ENCODE measurements at regions not wholly inside any gene's neighbourhood (a gene's known extent, or its start where the extent isn't known, plus 50 kb on each side); places are given as distances from the start of the nearest gene placed in this dataset.

DNA sequence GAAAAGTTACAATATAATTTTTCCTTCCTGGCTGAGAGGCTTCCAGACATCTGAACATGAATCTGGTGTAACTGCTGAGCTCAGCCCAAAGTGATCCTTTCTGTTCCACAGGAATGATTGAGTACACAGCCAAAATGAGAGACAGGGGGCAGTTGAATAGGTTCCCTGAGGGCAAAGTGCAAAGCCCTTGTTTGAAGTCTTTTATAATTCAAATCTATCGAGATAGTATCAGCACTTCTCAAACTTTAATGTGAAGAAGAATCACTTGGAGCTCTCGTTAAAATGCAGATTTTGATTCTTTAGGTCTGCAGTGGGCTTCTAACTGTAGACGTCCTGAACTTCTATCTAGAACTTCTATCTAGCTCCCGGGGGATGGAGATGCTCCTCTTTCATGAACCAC lies 54.4 kb upstream of the BMP2K start:
- Histone ChIP-seq H3K27ac (peak overlapping the region in 3 of 21 experiments; percentile 14 to 56 (median 50)), H3K4me3 (no peak overlapping the region)

DNA sequence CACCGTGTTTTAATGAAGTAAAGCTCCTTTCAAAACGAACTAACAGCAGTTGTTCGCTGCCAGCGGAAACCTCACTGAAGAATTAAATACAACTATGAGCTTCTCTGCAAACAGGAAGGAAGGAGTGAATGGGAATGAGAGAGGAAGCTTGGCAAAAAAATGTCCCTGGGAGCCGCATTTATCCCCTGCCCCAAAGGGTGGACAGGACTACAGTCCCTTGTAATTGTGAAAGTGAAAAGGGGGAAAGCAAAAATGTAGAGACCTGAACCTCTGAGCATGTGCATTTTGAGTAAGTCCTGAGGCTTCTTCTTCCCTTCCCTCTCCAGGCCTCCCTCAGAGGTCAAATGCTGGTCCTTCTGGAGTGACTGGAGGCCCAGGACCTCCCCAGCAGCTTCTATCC lies 53.8 kb upstream of the BMP2K start:
- Histone ChIP-seq H3K4me3 (no peak overlapping the region), H3K27ac (peak overlapping the region in 7 of 21 experiments; percentile 3 to 56 (median 12))

DNA sequence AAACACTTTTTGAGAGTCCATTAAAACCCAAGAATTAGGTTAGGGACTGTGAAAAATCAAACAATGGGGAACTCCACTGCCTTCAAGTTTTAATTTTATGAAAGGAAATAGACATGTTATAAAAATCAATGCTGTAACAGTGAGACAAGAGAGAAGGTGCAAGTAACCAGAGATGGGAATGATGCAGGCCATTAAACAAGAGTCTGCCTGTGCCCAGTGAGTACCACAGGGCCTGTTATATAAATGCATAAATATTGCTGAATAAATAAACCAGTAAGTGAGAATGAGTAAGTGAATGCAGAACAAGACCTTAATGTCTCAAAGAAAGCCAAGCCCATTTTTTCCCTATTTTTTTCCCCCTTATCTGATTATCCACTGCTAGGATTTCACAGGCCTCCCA lies 53.3 kb upstream of the BMP2K start:
- Histone ChIP-seq H3K4me3 (no peak overlapping the region), H3K27ac (peak overlapping the region in 5 of 21 experiments; percentile 3 to 56 (median 8))

All from skin epidermis (tissue), 12 donors.